Breast epithelium (tissue), 3 donors: ENCODE measurements at regions not wholly inside any gene's neighbourhood (a gene's known extent, or its start where the extent isn't known, plus 50 kb on each side); places are given as distances from the start of the nearest gene placed in this dataset.

Experiments
- POLR2A ChIP-seq: fragments of 450-650 bp; IDR thresholded peaks from one replicate; pipeline ENCODE4 v1.6.1; 2016; ENCODE audit warnings: antibody characterized with exemption, mild to moderate bottlenecking, moderate library complexity
- POLR2AphosphoS5 ChIP-seq, 3 donors: sonication (generic); formaldehyde crosslinking; IDR thresholded peaks; one replicate each; pipeline ENCODE4 v1.6.1; 2017; ENCODE audit warnings: antibody characterized with exemption in 3 of 3
- TF ChIP-seq, protein P1 (sequence below), 3 donors: fragments of 450-650 bp; IDR thresholded peaks; one replicate each; pipeline ENCODE4 v1.5.1; 2016 to 2017; ENCODE audit warnings: antibody characterized with exemption in 3 of 3, mild to moderate bottlenecking in 3 of 3, moderate library complexity in 3 of 3

GRCh38 chr18:3342628-3343027 is 80.7 kb downstream of the MYL12B start:
- TF ChIP-seq, protein P1, sequence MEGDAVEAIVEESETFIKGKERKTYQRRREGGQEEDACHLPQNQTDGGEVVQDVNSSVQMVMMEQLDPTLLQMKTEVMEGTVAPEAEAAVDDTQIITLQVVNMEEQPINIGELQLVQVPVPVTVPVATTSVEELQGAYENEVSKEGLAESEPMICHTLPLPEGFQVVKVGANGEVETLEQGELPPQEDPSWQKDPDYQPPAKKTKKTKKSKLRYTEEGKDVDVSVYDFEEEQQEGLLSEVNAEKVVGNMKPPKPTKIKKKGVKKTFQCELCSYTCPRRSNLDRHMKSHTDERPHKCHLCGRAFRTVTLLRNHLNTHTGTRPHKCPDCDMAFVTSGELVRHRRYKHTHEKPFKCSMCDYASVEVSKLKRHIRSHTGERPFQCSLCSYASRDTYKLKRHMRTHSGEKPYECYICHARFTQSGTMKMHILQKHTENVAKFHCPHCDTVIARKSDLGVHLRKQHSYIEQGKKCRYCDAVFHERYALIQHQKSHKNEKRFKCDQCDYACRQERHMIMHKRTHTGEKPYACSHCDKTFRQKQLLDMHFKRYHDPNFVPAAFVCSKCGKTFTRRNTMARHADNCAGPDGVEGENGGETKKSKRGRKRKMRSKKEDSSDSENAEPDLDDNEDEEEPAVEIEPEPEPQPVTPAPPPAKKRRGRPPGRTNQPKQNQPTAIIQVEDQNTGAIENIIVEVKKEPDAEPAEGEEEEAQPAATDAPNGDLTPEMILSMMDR (IDR thresholded peaks at IDR 0.05), result no peak
- TF ChIP-seq POLR2AphosphoS5 (IDR thresholded peaks at IDR 0.05) (no peak), POLR2A (no peak)
